HG03139 (cell line): ENCODE measurements at regions not wholly inside any gene's neighbourhood (a gene's known extent, or its start where the extent isn't known, plus 50 kb on each side); places are given as distances from the start of the nearest gene placed in this dataset.
"Not testable (repeated sequence)": the region's sequence is repeated elsewhere in the genome, so short reads cannot be mapped to it uniquely, and the experiment has no call there.

Experiments
- ATAC-seq: cut with Tn5 transposase; IDR thresholded peaks from one replicate; pipeline ENCODE4 v1.9.1; 2021; ENCODE audit not compliant: unreplicated experiment

- no peak for ATAC-seq
Observed at GRCh38 chr10:28733245-28733644, 55.9 kb downstream of the BAMBI start.

GRCh38 chr10:28733647-28734046, 56.3 kb downstream of the BAMBI start:
- no peak for ATAC-seq

- no peak for ATAC-seq
Observed at GRCh38 chr10:28734938-28735759, 57.8 kb downstream of the BAMBI start.

GRCh38 chr10:28737096-28737495, 59.8 kb downstream of the BAMBI start:
- no peak for ATAC-seq

- ATAC-seq: no peak
Observed at GRCh38 chr10:28738200-28738599, 60.9 kb downstream of the BAMBI start.

GRCh38 chr10:28743576-28743975, 66.3 kb downstream of the BAMBI start:
- no peak for ATAC-seq

- ATAC-seq: no peak
Observed at GRCh38 chr10:28744069-28744768, 66.9 kb downstream of the BAMBI start.

GRCh38 chr10:28754930-28755718, 77.8 kb downstream of the BAMBI start:
- ATAC-seq: no peak

- ATAC-seq: no peak
Observed at GRCh38 chr10:28761084-28761846, 83.9 kb downstream of the BAMBI start.

GRCh38 chr10:28763471-28764170, 86.3 kb downstream of the BAMBI start:
- ATAC-seq: no peak

- ATAC-seq: no peak
Observed at GRCh38 chr10:28765641-28766040, 88.3 kb downstream of the BAMBI start.

GRCh38 chr10:28768227-28768626, 90.9 kb downstream of the BAMBI start:
- ATAC-seq: no peak

- no peak for ATAC-seq
Observed at GRCh38 chr10:28769091-28769604, 91.8 kb downstream of the BAMBI start.

GRCh38 chr10:28771580-28772090, 94.3 kb downstream of the BAMBI start:
- not testable (repeated sequence) for ATAC-seq

- no peak for ATAC-seq
Observed at GRCh38 chr10:28774051-28774995, 97.0 kb downstream of the BAMBI start.

- ATAC-seq: no peak
Observed at GRCh38 chr10:28775773-28776172, 98.5 kb downstream of the BAMBI start.

GRCh38 chr10:28776519-28776918, 99.2 kb downstream of the BAMBI start:
- ATAC-seq: no peak

GRCh38 chr10:28777911-28778310, 100.6 kb downstream of the BAMBI start:
- no peak for ATAC-seq

- ATAC-seq: no peak
Observed at GRCh38 chr10:28778524-28778923, 101.2 kb downstream of the BAMBI start.
